ENCODE measurements at regions not wholly inside any gene's neighbourhood (a gene's known extent, or its start where the extent isn't known, plus 50 kb on each side); places are given as distances from the start of the nearest gene placed in this dataset.

DNA sequence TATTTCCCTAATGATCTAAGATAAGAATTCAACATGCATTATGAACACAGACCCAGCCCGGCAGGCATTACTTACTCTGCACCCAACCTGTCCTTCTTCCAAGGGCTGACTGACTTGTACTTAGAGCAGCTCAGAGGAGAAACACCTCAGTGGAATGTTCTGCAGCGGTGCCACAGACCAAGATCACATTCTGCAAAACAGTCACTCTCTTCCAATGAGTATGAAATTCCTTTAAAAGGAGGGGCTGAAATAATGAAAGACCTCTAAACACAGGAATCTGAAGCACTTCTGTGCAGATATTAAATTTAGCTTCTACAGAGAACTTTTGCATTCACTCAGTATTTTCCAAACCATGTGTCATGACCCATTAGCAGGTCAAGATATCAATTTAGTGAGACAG lies 172.9 kb downstream of the ZDHHC21 start:
- Histone ChIP-seq H3K27ac (ENCODE audit: low read depth in 1 of 2, low read length in 1 of 2) (no peak overlapping the region), H3K27me3 (ENCODE audit: control insufficient read depth in 3 of 3, insufficient read depth in 3 of 3, low read length in 2 of 3) (no peaks in the 10 kb centered on the region), H3K4me1 (ENCODE audit: control insufficient read depth in 5 of 5, insufficient read depth in 5 of 5, low read length in 5 of 5) (no peaks in the 10 kb centered on the region), H3K9ac (ENCODE audit: insufficient read depth in 1 of 2, low read length in 2 of 2) (no peak overlapping the region), H3K4me3 (no peak overlapping the region), H3K36me3 (ENCODE audit: control insufficient read depth in 4 of 4, insufficient read depth in 4 of 4, low read length in 4 of 4) (no peaks in the 10 kb centered on the region), H3K9me3 (ENCODE audit: control insufficient read depth in 4 of 4, insufficient read depth in 3 of 4, low read length in 3 of 4) (no peaks in the 10 kb centered on the region)
- DNase-seq (no peak), ATAC-seq (ENCODE audit: insufficient read depth, low FRiP score) (no peak)
- 72 to 82% methylated on average over 2 of the region's 2 CpGs for WGBS, 2 donors
- TF ChIP-seq, protein P1, sequence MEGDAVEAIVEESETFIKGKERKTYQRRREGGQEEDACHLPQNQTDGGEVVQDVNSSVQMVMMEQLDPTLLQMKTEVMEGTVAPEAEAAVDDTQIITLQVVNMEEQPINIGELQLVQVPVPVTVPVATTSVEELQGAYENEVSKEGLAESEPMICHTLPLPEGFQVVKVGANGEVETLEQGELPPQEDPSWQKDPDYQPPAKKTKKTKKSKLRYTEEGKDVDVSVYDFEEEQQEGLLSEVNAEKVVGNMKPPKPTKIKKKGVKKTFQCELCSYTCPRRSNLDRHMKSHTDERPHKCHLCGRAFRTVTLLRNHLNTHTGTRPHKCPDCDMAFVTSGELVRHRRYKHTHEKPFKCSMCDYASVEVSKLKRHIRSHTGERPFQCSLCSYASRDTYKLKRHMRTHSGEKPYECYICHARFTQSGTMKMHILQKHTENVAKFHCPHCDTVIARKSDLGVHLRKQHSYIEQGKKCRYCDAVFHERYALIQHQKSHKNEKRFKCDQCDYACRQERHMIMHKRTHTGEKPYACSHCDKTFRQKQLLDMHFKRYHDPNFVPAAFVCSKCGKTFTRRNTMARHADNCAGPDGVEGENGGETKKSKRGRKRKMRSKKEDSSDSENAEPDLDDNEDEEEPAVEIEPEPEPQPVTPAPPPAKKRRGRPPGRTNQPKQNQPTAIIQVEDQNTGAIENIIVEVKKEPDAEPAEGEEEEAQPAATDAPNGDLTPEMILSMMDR (IDR thresholded peaks at IDR 0.05; ENCODE audit: control extremely low read depth, extremely low read depth): no peak

DNA sequence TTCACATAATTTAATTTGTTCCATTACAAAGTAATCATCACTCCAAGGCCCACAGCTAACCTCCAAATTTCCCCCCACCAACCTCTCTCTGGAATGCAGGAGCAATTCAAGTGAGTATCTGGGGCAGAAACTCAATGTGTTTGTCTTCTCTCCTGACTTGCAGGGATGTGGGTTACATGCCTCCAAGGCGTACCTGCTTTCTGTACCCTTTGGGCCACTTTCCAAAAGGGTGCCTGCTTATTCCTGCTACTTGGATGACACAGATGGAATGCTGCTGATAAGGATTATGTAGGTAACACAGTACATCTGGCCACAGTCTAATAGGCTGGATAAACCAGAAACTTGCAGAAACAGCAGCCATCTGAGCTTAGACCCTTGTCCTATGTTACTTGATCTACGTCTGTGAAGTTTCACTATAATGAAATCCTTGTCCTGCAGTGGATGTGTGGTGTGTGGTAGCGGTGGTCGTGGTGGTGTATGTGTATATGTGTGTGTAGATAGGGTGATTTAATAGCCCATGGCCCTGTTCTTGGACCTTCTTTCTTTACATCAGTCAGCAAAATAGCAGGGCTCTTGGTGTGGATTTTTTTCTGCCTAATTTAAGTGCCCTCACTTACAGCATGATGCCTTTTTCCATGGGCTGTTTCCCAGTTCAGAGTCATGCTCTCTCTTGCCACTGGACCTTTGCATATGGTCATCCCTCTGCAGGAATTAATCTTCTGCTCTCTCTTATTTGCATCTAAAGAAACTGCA lies 175.9 kb downstream of the ZDHHC21 start:
- WGBS, 2 donors: 90 to 94% methylated on average over 4 of the region's 4 CpGs
- Histone ChIP-seq H3K9ac (ENCODE audit: insufficient read depth in 1 of 2, low read length in 2 of 2) (no peak overlapping the region), H3K4me3 (no peak overlapping the region), H3K9me3 (ENCODE audit: control insufficient read depth in 4 of 4, insufficient read depth in 3 of 4, low read length in 3 of 4) (no peaks in the 10 kb centered on the region), H3K4me1 (ENCODE audit: control insufficient read depth in 5 of 5, insufficient read depth in 5 of 5, low read length in 5 of 5) (no peaks in the 10 kb centered on the region), H3K27ac (ENCODE audit: low read depth in 1 of 2, low read length in 1 of 2) (no peak overlapping the region), H3K36me3 (ENCODE audit: control insufficient read depth in 4 of 4, insufficient read depth in 4 of 4, low read length in 4 of 4) (no peaks in the 10 kb centered on the region), H3K27me3 (ENCODE audit: control insufficient read depth in 3 of 3, insufficient read depth in 3 of 3, low read length in 2 of 3) (no peaks in the 10 kb centered on the region)
- TF ChIP-seq, protein P1 (IDR thresholded peaks at IDR 0.05; ENCODE audit: control extremely low read depth, extremely low read depth): no peak
- ATAC-seq (ENCODE audit: insufficient read depth, low FRiP score) (no peak), DNase-seq (no peak)

DNA sequence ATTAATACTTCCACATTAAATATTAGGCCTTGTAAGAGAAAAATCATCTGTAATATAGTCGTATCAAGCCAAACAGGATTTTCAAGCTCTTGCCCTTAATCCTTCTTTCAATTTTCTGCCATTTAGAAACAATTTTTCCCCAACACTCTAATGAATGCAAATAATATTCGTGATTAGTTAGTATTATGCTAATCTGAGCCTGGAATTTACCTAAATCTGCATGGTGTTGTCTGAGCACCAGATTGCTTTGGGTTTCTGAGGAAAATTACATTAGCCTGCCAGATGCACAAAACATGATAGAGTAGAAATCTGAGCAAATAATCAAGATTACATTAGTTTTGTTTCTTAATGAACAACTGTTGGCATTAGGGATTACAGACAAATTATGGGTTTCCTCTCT lies 176.6 kb downstream of the ZDHHC21 start:
- DNase-seq: no peak
- H3K4me1 ChIP-seq (ENCODE audit: control insufficient read depth in 5 of 5, insufficient read depth in 5 of 5, low read length in 5 of 5): no peaks in the 10 kb centered on the region
- H3K27me3 ChIP-seq (ENCODE audit: control insufficient read depth in 3 of 3, insufficient read depth in 3 of 3, low read length in 2 of 3): no peaks in the 10 kb centered on the region
- H3K9me3 ChIP-seq (ENCODE audit: control insufficient read depth in 4 of 4, insufficient read depth in 3 of 4, low read length in 3 of 4): no peaks in the 10 kb centered on the region
- TF ChIP-seq, protein P1 (IDR thresholded peaks at IDR 0.05; ENCODE audit: control extremely low read depth, extremely low read depth): no peak
- no peak for ATAC-seq (ENCODE audit: insufficient read depth, low FRiP score)
- WGBS, 2 donors: 88 to 92% methylated on average over 2 of the region's 2 CpGs
- no peaks in the 10 kb centered on the region for H3K36me3 ChIP-seq (ENCODE audit: control insufficient read depth in 4 of 4, insufficient read depth in 4 of 4, low read length in 4 of 4)
- no peak overlapping the region for H3K4me3 ChIP-seq
- no peak overlapping the region for H3K9ac ChIP-seq (ENCODE audit: insufficient read depth in 1 of 2, low read length in 2 of 2)
- H3K27ac ChIP-seq (ENCODE audit: low read depth in 1 of 2, low read length in 1 of 2): no peak overlapping the region

Data from lung (tissue), 11 donors.